Astrocyte of the spinal cord (primary cell): ENCODE measurements at regions not wholly inside any gene's neighbourhood (a gene's known extent, or its start where the extent isn't known, plus 50 kb on each side); places are given as distances from the start of the nearest gene placed in this dataset.
"Not testable (repeated sequence)": the region's sequence is repeated elsewhere in the genome, so short reads cannot be mapped to it uniquely, and the experiment has no call there.

Experiments
- DNase-seq: peaks from one replicate; pipeline ENCODE4 v3.0.0; 2011; ENCODE audit warnings: low read depth, low spot score
- H3K4me3 ChIP-seq: 2 replicates; pipeline ENCODE4 v1.5.1; 2011; ENCODE audit warnings: low read depth, mild to moderate bottlenecking, low read length, moderate library complexity
- in situ Hi-C: cut with HindIII; loops from 2 replicates; pipeline ENCODE4 v1.10.0; 2017; ENCODE audit warnings: low sequenced_read_pairs
- TF ChIP-seq, protein P1 (sequence below): IDR thresholded peaks from 2 replicates; pipeline ENCODE4 v1.5.1; 2012; ENCODE audit warnings: low read depth, mild to moderate bottlenecking, low read length, inconsistent platforms

DNA sequence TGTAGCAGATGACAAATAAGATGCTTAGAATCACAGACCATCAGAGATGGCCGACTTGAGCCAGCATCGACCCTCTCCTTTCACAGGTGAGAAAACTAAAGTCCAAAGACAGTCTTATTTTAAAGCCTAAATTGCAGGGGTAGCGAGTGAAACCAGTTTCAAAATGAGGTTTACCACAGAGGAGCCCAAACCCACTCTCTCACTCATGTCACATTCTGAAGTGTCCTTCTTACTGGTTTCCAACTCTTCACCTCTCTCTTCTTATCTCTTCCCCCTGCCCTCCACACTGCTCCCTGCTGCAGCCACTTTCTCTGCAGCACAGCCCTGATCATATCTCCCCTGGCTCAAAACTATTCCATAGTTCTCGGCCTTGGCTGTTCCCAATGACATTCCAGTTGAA lies 57.0 kb upstream of the NID2 start:
- no peak for DNase-seq
- in situ Hi-C loops = no loop called here
- H3K4me3 ChIP-seq = no peak overlapping the region
- TF ChIP-seq, protein P1, sequence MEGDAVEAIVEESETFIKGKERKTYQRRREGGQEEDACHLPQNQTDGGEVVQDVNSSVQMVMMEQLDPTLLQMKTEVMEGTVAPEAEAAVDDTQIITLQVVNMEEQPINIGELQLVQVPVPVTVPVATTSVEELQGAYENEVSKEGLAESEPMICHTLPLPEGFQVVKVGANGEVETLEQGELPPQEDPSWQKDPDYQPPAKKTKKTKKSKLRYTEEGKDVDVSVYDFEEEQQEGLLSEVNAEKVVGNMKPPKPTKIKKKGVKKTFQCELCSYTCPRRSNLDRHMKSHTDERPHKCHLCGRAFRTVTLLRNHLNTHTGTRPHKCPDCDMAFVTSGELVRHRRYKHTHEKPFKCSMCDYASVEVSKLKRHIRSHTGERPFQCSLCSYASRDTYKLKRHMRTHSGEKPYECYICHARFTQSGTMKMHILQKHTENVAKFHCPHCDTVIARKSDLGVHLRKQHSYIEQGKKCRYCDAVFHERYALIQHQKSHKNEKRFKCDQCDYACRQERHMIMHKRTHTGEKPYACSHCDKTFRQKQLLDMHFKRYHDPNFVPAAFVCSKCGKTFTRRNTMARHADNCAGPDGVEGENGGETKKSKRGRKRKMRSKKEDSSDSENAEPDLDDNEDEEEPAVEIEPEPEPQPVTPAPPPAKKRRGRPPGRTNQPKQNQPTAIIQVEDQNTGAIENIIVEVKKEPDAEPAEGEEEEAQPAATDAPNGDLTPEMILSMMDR = no peak

GRCh38 chr14:52124791-52125684 lies 56.2 kb upstream of the NID2 start:
- TF ChIP-seq, protein P1 = no peak
- peak; percentile 54 for DNase-seq
- in situ Hi-C loops = no loop called here
- H3K4me3 ChIP-seq = no peak overlapping the region

DNA sequence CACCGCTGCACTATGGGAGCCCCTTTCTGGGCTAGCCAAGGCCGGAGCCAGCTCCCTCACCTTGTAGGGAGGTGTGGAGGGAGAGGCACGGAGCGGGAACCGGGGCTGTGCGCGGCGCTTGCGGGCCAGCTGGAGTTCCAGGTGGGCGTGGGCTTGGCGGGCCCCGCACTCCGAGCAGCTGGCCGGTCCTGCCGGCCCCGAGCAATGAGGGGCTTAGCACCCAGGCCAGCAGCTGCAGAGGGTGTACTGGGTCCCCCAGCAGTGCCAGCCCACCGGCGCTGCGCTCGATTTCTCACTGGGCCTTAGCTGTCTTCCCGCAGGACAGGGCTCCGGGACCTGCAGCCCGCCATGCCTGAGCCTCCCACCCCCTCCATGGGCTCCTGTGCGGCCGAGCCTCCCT lies 53.3 kb upstream of the NID2 start:
- DNase-seq, H3K4me3 ChIP-seq, in situ Hi-C loops: not testable (repeated sequence)

GRCh38 chr14:52121441-52121840 lies 52.6 kb upstream of the NID2 start:
- DNase-seq = no peak
- TF ChIP-seq, protein P1 = no peak
- H3K4me3 ChIP-seq = no peak overlapping the region
- in situ Hi-C loops = no loop called here

DNA sequence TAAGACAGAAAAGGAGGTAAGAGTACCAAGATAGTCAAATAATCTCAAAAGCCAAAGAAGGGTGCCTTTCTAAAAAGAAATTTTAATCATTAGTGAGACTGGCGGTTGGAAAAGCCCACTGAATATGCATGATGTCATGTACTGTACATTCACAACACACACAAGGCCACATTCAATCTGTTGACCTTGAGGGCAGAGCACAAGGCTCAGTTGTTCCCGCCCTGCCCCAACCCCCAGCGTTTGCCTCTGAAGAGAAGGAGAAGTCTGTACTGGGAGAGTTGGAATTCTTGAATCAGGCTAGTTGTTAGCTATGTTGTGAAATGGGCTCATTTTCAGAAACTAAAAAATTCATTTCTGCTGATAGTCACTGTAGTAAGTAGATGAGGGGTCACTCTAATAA lies 50.2 kb upstream of the NID2 start:
- TF ChIP-seq, protein P1 = no peak
- DNase-seq = no peak
- in situ Hi-C loops = no loop called here

More for the DNA sequence above, 50.2 kb upstream of the NID2 start:
- H3K4me3 ChIP-seq = no peak overlapping the region
